ENCODE measurements at regions not wholly inside any gene's neighbourhood (a gene's known extent, or its start where the extent isn't known, plus 50 kb on each side); places are given as distances from the start of the nearest gene placed in this dataset.

DNA sequence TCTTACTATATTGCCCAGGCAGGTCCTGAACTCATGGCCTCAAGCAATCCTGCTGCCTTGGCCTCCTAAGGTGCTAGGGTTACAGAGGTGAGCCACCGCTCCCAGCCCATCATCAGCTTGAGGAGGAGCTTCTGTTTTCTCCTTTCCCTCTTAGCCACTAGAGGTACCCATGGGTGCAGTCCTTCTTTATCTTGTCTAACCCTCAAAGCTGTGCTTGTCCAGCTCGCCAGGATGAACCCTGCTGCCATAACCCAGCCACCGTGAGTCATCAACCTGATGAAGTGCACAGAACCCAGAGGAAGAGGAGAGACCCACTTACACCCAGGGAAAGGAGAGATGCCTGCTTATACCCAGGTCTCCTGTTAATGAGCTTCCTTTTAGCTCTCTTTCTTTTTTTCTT lies 133.4 kb downstream of the CUL2 start:
- no peak for TF ChIP-seq EZH2 (IDR thresholded peaks at IDR 0.05)
- TF ChIP-seq, protein P1, sequence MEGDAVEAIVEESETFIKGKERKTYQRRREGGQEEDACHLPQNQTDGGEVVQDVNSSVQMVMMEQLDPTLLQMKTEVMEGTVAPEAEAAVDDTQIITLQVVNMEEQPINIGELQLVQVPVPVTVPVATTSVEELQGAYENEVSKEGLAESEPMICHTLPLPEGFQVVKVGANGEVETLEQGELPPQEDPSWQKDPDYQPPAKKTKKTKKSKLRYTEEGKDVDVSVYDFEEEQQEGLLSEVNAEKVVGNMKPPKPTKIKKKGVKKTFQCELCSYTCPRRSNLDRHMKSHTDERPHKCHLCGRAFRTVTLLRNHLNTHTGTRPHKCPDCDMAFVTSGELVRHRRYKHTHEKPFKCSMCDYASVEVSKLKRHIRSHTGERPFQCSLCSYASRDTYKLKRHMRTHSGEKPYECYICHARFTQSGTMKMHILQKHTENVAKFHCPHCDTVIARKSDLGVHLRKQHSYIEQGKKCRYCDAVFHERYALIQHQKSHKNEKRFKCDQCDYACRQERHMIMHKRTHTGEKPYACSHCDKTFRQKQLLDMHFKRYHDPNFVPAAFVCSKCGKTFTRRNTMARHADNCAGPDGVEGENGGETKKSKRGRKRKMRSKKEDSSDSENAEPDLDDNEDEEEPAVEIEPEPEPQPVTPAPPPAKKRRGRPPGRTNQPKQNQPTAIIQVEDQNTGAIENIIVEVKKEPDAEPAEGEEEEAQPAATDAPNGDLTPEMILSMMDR (IDR thresholded peaks at IDR 0.05): no peak

Measured in neural progenitor cell (in vitro differentiated cells).